K562 (cell line): ENCODE measurements at regions not wholly inside any gene's neighbourhood (a gene's known extent, or its start where the extent isn't known, plus 50 kb on each side); places are given as distances from the start of the nearest gene placed in this dataset.

Experiments
- ATAC-seq: fragments of 200-7000 bp; cut with Tn5 transposase; 3 replicates; pipeline ENCODE4 v1.9.1; 2020; ENCODE audit warnings: moderate library complexity
- BruUV-seq: library from RNA; stranded (reverse); fragments of 400-500 nt; replicated peaks from 2 replicates; lab custom pipeline; 2021; lab: Mats Ljungman, UMichigan
- CTCF ChIA-PET: fragments of 300-600 bp; formaldehyde crosslinking; extraction: SDS; loops from one replicate; lab custom pipeline; 2021; ENCODE audit warnings: low intra/inter-chr PET ratio; lab: Yijun Ruan, JAX
- POLR2A ChIA-PET: fragments of 300-600, 350-650 bp; sonication (Branson Sonifier 250); formaldehyde crosslinking; extraction: SDS; loops from one replicate; lab custom pipeline; 2021; ENCODE audit warnings: antibody characterized with exemption, inconsistent platforms; lab: Yijun Ruan, JAX
- DNase-seq, 4 experiments: peaks; one replicate each; pipeline versions ENCODE4 v3.0.0 to v3.0.0-alpha.2; 2011 to 2018; ENCODE audit warnings: low spot score in 3 of 4, mixed read lengths in 3 of 4; ENCODE audit errors: extremely low read depth in 1 of 4
- FAIRE-seq: peaks from 2 replicates; lab custom pipeline; 2011; peaks lifted over from hg19 to GRCh38; lab: Jason Lieb, UNC
- H2AFZ ChIP-seq: 2 replicates; pipeline ENCODE4 v1.6.0; 2011; ENCODE audit warnings: low read depth, low read length, control low read depth, inconsistent platforms
- H3K27ac ChIP-seq: fragments of 200-600 bp; 3 replicates; pipeline ENCODE4 v1.8.0; 2011; ENCODE audit warnings: low read depth, mild to moderate bottlenecking, control low read depth, inconsistent platforms, low read length, moderate library complexity, mixed read lengths; ENCODE audit errors: extremely low read depth
- H3K27me3 ChIP-seq, 2 experiments: fragments of 300-600 bp in 1 of 2; 2 replicates in 1 of 2; 3 replicates in 1 of 2; pipeline versions ENCODE4 v1.6.0 to v1.8.0; 2011; ENCODE audit warnings: inconsistent platforms in 2 of 2, low read length in 2 of 2, mild to moderate bottlenecking in 1 of 2, mixed read lengths in 1 of 2, moderate library complexity in 1 of 2; ENCODE audit not compliant: control insufficient read depth in 2 of 2, insufficient read depth in 2 of 2
- H3K36me3 ChIP-seq: fragments of 300-600 bp; 3 replicates; pipeline ENCODE4 v1.8.0; 2011; ENCODE audit warnings: mild to moderate bottlenecking, low read length, inconsistent platforms; ENCODE audit not compliant: control insufficient read depth, insufficient read depth
- H3K4me1 ChIP-seq, 2 experiments: fragments of 200-600 bp in 1 of 2; replicated peaks in 1 of 2; 2 replicates in 1 of 2; 3 replicates in 1 of 2; pipeline versions ENCODE4 v1.5.1 to v1.8.0; 2011; ENCODE audit warnings: inconsistent platforms in 2 of 2, low read length in 2 of 2, mild to moderate bottlenecking in 1 of 2, mixed read lengths in 1 of 2, moderate library complexity in 1 of 2; ENCODE audit not compliant: control insufficient read depth in 2 of 2, insufficient read depth in 2 of 2
- H3K4me2 ChIP-seq: 2 replicates; pipeline ENCODE4 v1.6.1; 2011; ENCODE audit warnings: low read length, control low read depth, inconsistent platforms, mixed read lengths; ENCODE audit not compliant: insufficient read depth
- H3K4me3 ChIP-seq: fragments of 200-600 bp; sonication (generic), shearing (Covaris generic); 2 replicates; pipeline ENCODE4 v1.5.1; 2016; ENCODE audit warnings: control low read depth, inconsistent platforms
- H3K79me2 ChIP-seq: fragments of 200-600 bp; 3 replicates; pipeline ENCODE4 v1.8.0; 2011; ENCODE audit warnings: low read length, inconsistent platforms; ENCODE audit not compliant: control insufficient read depth, insufficient read depth
- H3K9ac ChIP-seq, 2 experiments: 2 replicates each; pipeline versions ENCODE4 v1.6.0 to v1.6.1; 2011; ENCODE audit warnings: low read depth in 2 of 2, low read length in 2 of 2, control low read depth in 1 of 2, inconsistent platforms in 1 of 2, mild to moderate bottlenecking in 1 of 2, mixed read lengths in 1 of 2; ENCODE audit not compliant: insufficient read depth in 1 of 2
- H3K9me1 ChIP-seq: one replicate; pipeline ENCODE4 v1.6.0; 2011; ENCODE audit warnings: inconsistent platforms, mild to moderate bottlenecking, low read length, moderate library complexity; ENCODE audit not compliant: control insufficient read depth, insufficient read depth
- H3K9me3 ChIP-seq: replicated peaks from 2 replicates; pipeline ENCODE4 v1.5.1; 2011; ENCODE audit warnings: low read depth, low read length, inconsistent platforms; ENCODE audit not compliant: control insufficient read depth, insufficient read depth
- H4K20me1 ChIP-seq: replicated peaks from 2 replicates; pipeline ENCODE4 v1.6.1; 2011; ENCODE audit warnings: low read length, inconsistent platforms, mixed read lengths; ENCODE audit not compliant: control insufficient read depth, insufficient read depth
- THRA ChIP-seq: fragments of 450-650 bp; IDR thresholded peaks from 2 replicates; pipeline ENCODE4 v1.6.1; 2017; ENCODE audit warnings: mild to moderate bottlenecking, moderate library complexity
- WGBS: fragments of 100-300 bp; shearing (Covaris generic); methylation state at CpG from one replicate; pipeline ENCODE4 v1.1.6; 2016; ENCODE audit warnings: low coverage, mixed read lengths; ENCODE audit not compliant: insufficient coverage; ENCODE audit errors: missing lambda C conversion rate; 5-methylcytosine and 5-hydroxymethylcytosine counted together
- in situ Hi-C: fragments of 300-500 bp; cut with MboI; formaldehyde crosslinking; loops from 4 replicates; pipeline ENCODE4 v1.15.0; 2018; ENCODE audit warnings: inconsistent platforms, mixed read lengths
- intact Hi-C: fragments of 100-400 bp; cut with micrococcal nuclease; formaldehyde crosslinking; loops from 2 replicates; pipeline ENCODE4 v1.14.2; 2022

GRCh38 chr14:101110729-101111619 is 207.5 kb upstream of the RTL1 start:
- Histone ChIP-seq H3K4me1 (no peaks in the 10 kb centered on the region), H3K9me3 (no peaks in the 10 kb centered on the region), H3K9ac (no peak overlapping the region), H3K79me2 (no peaks in the 10 kb centered on the region), H3K27ac (no peak overlapping the region), H2AFZ (no peak overlapping the region), H3K9me1 (no peaks in the 10 kb centered on the region), H3K4me3 (no peak overlapping the region), H4K20me1 (no peaks in the 10 kb centered on the region), H3K36me3 (no peaks in the 10 kb centered on the region), H3K27me3 (peaks cover 0 to 31% of the 10 kb centered on the region in 2 experiments; a peak in 2 of 5 replicates), H3K4me2 (no peak overlapping the region)
- CTCF ChIA-PET, result no interaction called here
- FAIRE-seq, result no peak
- BruUV-seq, result no TSS peak
- WGBS, result 10% methylated on average over 8 of the region's 22 CpGs
- in situ Hi-C loops, result no loop called here
- ATAC-seq, result no peak
- POLR2A ChIA-PET, result no interaction called here
- DNase-seq, result no peak
- intact Hi-C loops, result no loop called here
- TF ChIP-seq THRA, result no peak
